K562 (cell line): ENCODE measurements at regions not wholly inside any gene's neighbourhood (a gene's known extent, or its start where the extent isn't known, plus 50 kb on each side); places are given as distances from the start of the nearest gene placed in this dataset.

Source experiments
- ATAC-seq: fragments of 200-7000 bp; cut with Tn5 transposase; 3 replicates; pipeline ENCODE4 v1.9.1; 2020; ENCODE audit warnings: moderate library complexity
- BruUV-seq: library from RNA; stranded (reverse); fragments of 400-500 nt; replicated peaks from 2 replicates; lab custom pipeline; 2021; lab: Mats Ljungman, UMichigan
- CTCF ChIA-PET: fragments of 300-600 bp; formaldehyde crosslinking; extraction: SDS; loops from one replicate; lab custom pipeline; 2021; ENCODE audit warnings: low intra/inter-chr PET ratio; lab: Yijun Ruan, JAX
- POLR2A ChIA-PET: fragments of 300-600, 350-650 bp; sonication (Branson Sonifier 250); formaldehyde crosslinking; extraction: SDS; loops from one replicate; lab custom pipeline; 2021; ENCODE audit warnings: antibody characterized with exemption, inconsistent platforms; lab: Yijun Ruan, JAX
- DNase-seq, 4 experiments: peaks; one replicate each; pipeline versions ENCODE4 v3.0.0 to v3.0.0-alpha.2; 2011 to 2018; ENCODE audit warnings: low spot score in 3 of 4, mixed read lengths in 3 of 4; ENCODE audit errors: extremely low read depth in 1 of 4
- FAIRE-seq: peaks from 2 replicates; lab custom pipeline; 2011; peaks lifted over from hg19 to GRCh38; lab: Jason Lieb, UNC
- H2AFZ ChIP-seq: 2 replicates; pipeline ENCODE4 v1.6.0; 2011; ENCODE audit warnings: low read depth, low read length, control low read depth, inconsistent platforms
- H3K27ac ChIP-seq: fragments of 200-600 bp; 3 replicates; pipeline ENCODE4 v1.8.0; 2011; ENCODE audit warnings: low read depth, mild to moderate bottlenecking, control low read depth, inconsistent platforms, low read length, moderate library complexity, mixed read lengths; ENCODE audit errors: extremely low read depth
- H3K27me3 ChIP-seq, 2 experiments: fragments of 300-600 bp in 1 of 2; 2 replicates in 1 of 2; 3 replicates in 1 of 2; pipeline versions ENCODE4 v1.6.0 to v1.8.0; 2011; ENCODE audit warnings: inconsistent platforms in 2 of 2, low read length in 2 of 2, mild to moderate bottlenecking in 1 of 2, mixed read lengths in 1 of 2, moderate library complexity in 1 of 2; ENCODE audit not compliant: control insufficient read depth in 2 of 2, insufficient read depth in 2 of 2
- H3K36me3 ChIP-seq: fragments of 300-600 bp; 3 replicates; pipeline ENCODE4 v1.8.0; 2011; ENCODE audit warnings: mild to moderate bottlenecking, low read length, inconsistent platforms; ENCODE audit not compliant: control insufficient read depth, insufficient read depth
- H3K4me1 ChIP-seq, 2 experiments: fragments of 200-600 bp in 1 of 2; replicated peaks in 1 of 2; 2 replicates in 1 of 2; 3 replicates in 1 of 2; pipeline versions ENCODE4 v1.5.1 to v1.8.0; 2011; ENCODE audit warnings: inconsistent platforms in 2 of 2, low read length in 2 of 2, mild to moderate bottlenecking in 1 of 2, mixed read lengths in 1 of 2, moderate library complexity in 1 of 2; ENCODE audit not compliant: control insufficient read depth in 2 of 2, insufficient read depth in 2 of 2
- H3K4me2 ChIP-seq: 2 replicates; pipeline ENCODE4 v1.6.1; 2011; ENCODE audit warnings: low read length, control low read depth, inconsistent platforms, mixed read lengths; ENCODE audit not compliant: insufficient read depth
- H3K4me3 ChIP-seq: fragments of 200-600 bp; sonication (generic), shearing (Covaris generic); 2 replicates; pipeline ENCODE4 v1.5.1; 2016; ENCODE audit warnings: control low read depth, inconsistent platforms
- H3K79me2 ChIP-seq: fragments of 200-600 bp; 3 replicates; pipeline ENCODE4 v1.8.0; 2011; ENCODE audit warnings: low read length, inconsistent platforms; ENCODE audit not compliant: control insufficient read depth, insufficient read depth
- H3K9ac ChIP-seq, 2 experiments: 2 replicates each; pipeline versions ENCODE4 v1.6.0 to v1.6.1; 2011; ENCODE audit warnings: low read depth in 2 of 2, low read length in 2 of 2, control low read depth in 1 of 2, inconsistent platforms in 1 of 2, mild to moderate bottlenecking in 1 of 2, mixed read lengths in 1 of 2; ENCODE audit not compliant: insufficient read depth in 1 of 2
- H3K9me1 ChIP-seq: one replicate; pipeline ENCODE4 v1.6.0; 2011; ENCODE audit warnings: inconsistent platforms, mild to moderate bottlenecking, low read length, moderate library complexity; ENCODE audit not compliant: control insufficient read depth, insufficient read depth
- H3K9me3 ChIP-seq: replicated peaks from 2 replicates; pipeline ENCODE4 v1.5.1; 2011; ENCODE audit warnings: low read depth, low read length, inconsistent platforms; ENCODE audit not compliant: control insufficient read depth, insufficient read depth
- H4K20me1 ChIP-seq: replicated peaks from 2 replicates; pipeline ENCODE4 v1.6.1; 2011; ENCODE audit warnings: low read length, inconsistent platforms, mixed read lengths; ENCODE audit not compliant: control insufficient read depth, insufficient read depth
- E2F4 ChIP-seq: sonication (generic); formaldehyde crosslinking; IDR thresholded peaks from 2 replicates; pipeline ENCODE4 v1.8.0; 2022; ENCODE audit warnings: mild to moderate bottlenecking, low read depth, missing genetic modification reagents
- ERF ChIP-seq: fragments of 450-650 bp; formaldehyde crosslinking; IDR thresholded peaks from 2 replicates; pipeline ENCODE4 v1.4.0; 2020; ENCODE audit warnings: mild to moderate bottlenecking, mixed read lengths
- MAFK ChIP-seq: IDR thresholded peaks from 2 replicates; pipeline ENCODE4 v1.6.1; 2011; ENCODE audit warnings: low read length, improper control_type of control experiment
- MBD2 ChIP-seq: sonication (generic); IDR thresholded peaks from 2 replicates; pipeline ENCODE4 v1.6.1; 2016; ENCODE audit warnings: low read depth, borderline replicate concordance
- RUNX1 ChIP-seq: sonication (generic); IDR thresholded peaks from 2 replicates; pipeline ENCODE4 v1.6.1; 2016; ENCODE audit warnings: antibody characterized with exemption, low read depth
- ZNF24 ChIP-seq: fragments of 450-650 bp; IDR thresholded peaks from 2 replicates; pipeline ENCODE4 v1.6.1; 2016
- WGBS: fragments of 100-300 bp; shearing (Covaris generic); methylation state at CpG from one replicate; pipeline ENCODE4 v1.1.6; 2016; ENCODE audit warnings: low coverage, mixed read lengths; ENCODE audit not compliant: insufficient coverage; ENCODE audit errors: missing lambda C conversion rate; 5-methylcytosine and 5-hydroxymethylcytosine counted together
- in situ Hi-C: fragments of 300-500 bp; cut with MboI; formaldehyde crosslinking; loops from 4 replicates; pipeline ENCODE4 v1.15.0; 2018; ENCODE audit warnings: inconsistent platforms, mixed read lengths
- intact Hi-C: fragments of 100-400 bp; cut with micrococcal nuclease; formaldehyde crosslinking; loops from 2 replicates; pipeline ENCODE4 v1.14.2; 2022
- TF ChIP-seq, protein P1 (sequence below): sonication (generic); formaldehyde crosslinking; IDR thresholded peaks from 2 replicates; pipeline ENCODE4 v1.8.0; 2023; ENCODE audit warnings: mild to moderate bottlenecking, missing genetic modification reagents

- no peak for FAIRE-seq
- H3K9ac ChIP-seq: no peak overlapping the region
Measured at GRCh38 chr9:107918749-107919148, 429.2 kb upstream of the KLF4 start.

More at GRCh38 chr9:107918749-107919148, 429.2 kb upstream of the KLF4 start:
- 3% methylated on average over 11 of the region's 11 CpGs for WGBS
- BruUV-seq: no TSS peak
- Histone ChIP-seq H3K36me3 (no peaks in the 10 kb centered on the region), H3K4me3 (no peak overlapping the region), H3K9me3 (no peaks in the 10 kb centered on the region), H2AFZ (no peak overlapping the region), H3K4me2 (no peak overlapping the region), H3K79me2 (no peaks in the 10 kb centered on the region), H3K27ac (no peak overlapping the region), H3K9me1 (no peaks in the 10 kb centered on the region), H3K4me1 (no peaks in the 10 kb centered on the region), H3K27me3 (no peaks in the 10 kb centered on the region)
- in situ Hi-C loops: no loop called here
- ChIA-PET POLR2A (interaction anchor here (0.7 to 1.5 kb wide), 3 partner anchors 11 to 274 kb away, joined by 3 to 7 read pairs (median 3); no protein-coding TSS in a partner anchor), CTCF (no interaction called here)
- ATAC-seq: no peak
- DNase-seq: no peak
- no peak for TF ChIP-seq MAFK
- no peak for TF ChIP-seq ERF (CRISPR knock-in tag)
- no peak for TF ChIP-seq ZNF24
- TF ChIP-seq RUNX1: no peak
- TF ChIP-seq MBD2: no peak
- no peak for TF ChIP-seq E2F4 (CRISPR knock-in tag)
- TF ChIP-seq, protein P1, sequence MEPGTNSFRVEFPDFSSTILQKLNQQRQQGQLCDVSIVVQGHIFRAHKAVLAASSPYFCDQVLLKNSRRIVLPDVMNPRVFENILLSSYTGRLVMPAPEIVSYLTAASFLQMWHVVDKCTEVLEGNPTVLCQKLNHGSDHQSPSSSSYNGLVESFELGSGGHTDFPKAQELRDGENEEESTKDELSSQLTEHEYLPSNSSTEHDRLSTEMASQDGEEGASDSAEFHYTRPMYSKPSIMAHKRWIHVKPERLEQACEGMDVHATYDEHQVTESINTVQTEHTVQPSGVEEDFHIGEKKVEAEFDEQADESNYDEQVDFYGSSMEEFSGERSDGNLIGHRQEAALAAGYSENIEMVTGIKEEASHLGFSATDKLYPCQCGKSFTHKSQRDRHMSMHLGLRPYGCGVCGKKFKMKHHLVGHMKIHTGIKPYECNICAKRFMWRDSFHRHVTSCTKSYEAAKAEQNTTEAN (CRISPR knock-in tag): no peak
- TF ChIP-seq, all 486 proteins: peak for 0
- intact Hi-C loops: loop anchor here (10.0 kb wide), 1 partner anchor 356 kb away; no protein-coding TSS in a partner anchor
- no peaks in the 10 kb centered on the region; the same call in 1 of the 2 replicates for H4K20me1 ChIP-seq
